ENCODE measurements at regions not wholly inside any gene's neighbourhood (a gene's known extent, or its start where the extent isn't known, plus 50 kb on each side); places are given as distances from the start of the nearest gene placed in this dataset.

GRCh38 chr10:21364196-21365114, 161.0 kb downstream of the SKIDA1 start (continued):
- TF ChIP-seq CEBPZ (IDR thresholded peaks at IDR 0.05; ENCODE audit: low read depth, low read length) = no peak
- TF ChIP-seq ZBTB33 (IDR thresholded peaks at IDR 0.05) = no peak
- TF ChIP-seq HSF1 (IDR thresholded peaks at IDR 0.05; ENCODE audit: low read depth, low read length) = no peak
- TF ChIP-seq MYC (IDR thresholded peaks at IDR 0.05; ENCODE audit: insufficient read depth, insufficient read length, insufficient replicate concordance, low read length, severe bottlenecking) = no peak
- TF ChIP-seq ZNF207 (IDR thresholded peaks at IDR 0.05; ENCODE audit: borderline replicate concordance) = no peak
- TF ChIP-seq CREM (IDR thresholded peaks at IDR 0.05; ENCODE audit: low read depth) = no peak
- no peak for TF ChIP-seq YY1 (IDR thresholded peaks at IDR 0.05; ENCODE audit: low read depth, low read length)
- TF ChIP-seq STAT1 (conservative IDR thresholded peaks at IDR 0.05) = no peak
- TF ChIP-seq ELK1 (IDR thresholded peaks at IDR 0.05; ENCODE audit: low read depth, low read length) = no peak
- TF ChIP-seq RB1 (IDR thresholded peaks at IDR 0.05; ENCODE audit: borderline replicate concordance) = no peak
- TF ChIP-seq EGR1 (IDR thresholded peaks at IDR 0.05; ENCODE audit: borderline replicate concordance in 1 of 2, low read depth in 2 of 2, low read length in 2 of 2) = no peak
- no peak for TF ChIP-seq ATF7 (IDR thresholded peaks at IDR 0.05; ENCODE audit: low read depth)
- TF ChIP-seq MAX (IDR thresholded peaks at IDR 0.05; ENCODE audit: low read depth, low read length) = no peak
